ENCODE measurements at regions not wholly inside any gene's neighbourhood (a gene's known extent, or its start where the extent isn't known, plus 50 kb on each side); places are given as distances from the start of the nearest gene placed in this dataset.

DNA sequence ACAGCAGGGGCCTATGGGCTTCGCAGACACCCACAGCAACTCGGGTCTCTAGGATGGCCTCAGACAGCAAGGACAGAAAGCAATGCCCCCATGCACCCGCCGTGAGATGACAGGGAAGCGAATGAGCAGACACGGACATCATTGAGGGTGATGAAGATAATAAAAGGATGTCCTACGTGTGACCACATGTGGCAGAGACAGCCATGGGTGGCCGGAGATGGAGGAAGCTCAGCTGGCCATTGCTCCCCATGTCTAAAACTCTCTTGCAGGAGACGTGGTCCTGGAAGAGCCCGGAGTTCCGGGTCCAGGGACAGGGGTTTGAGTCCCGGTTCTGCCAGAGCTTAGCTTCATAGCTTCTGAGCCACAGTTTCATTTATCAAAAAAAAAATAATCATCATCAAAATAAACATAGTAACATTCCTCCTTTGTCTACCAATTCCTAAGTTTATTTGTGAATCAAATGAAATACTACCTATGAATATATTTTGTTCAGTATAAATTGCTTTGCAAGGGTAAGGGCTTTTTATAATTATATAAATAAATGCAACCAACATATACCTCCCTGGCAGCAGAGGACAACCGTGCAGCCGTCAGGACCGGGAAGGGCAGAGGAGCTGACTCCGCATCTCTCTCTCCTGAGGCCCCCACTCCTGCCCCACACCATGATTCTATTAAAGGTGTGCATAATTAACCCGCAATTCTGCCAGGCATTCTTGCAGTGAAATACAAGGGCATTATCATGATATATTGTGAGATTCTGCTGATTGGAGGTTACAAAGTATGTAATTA is 401.4 kb upstream of the MYT1L start:
- Histone ChIP-seq H3K27ac (no peak overlapping the region), H3K27me3 (no peaks in the 10 kb centered on the region), H3K36me3 (no peaks in the 10 kb centered on the region), H3K4me1 (no peaks in the 10 kb centered on the region), H3K4me3 (no peak overlapping the region), H3K9me3 (no peaks in the 10 kb centered on the region)
- TF ChIP-seq, protein P1, sequence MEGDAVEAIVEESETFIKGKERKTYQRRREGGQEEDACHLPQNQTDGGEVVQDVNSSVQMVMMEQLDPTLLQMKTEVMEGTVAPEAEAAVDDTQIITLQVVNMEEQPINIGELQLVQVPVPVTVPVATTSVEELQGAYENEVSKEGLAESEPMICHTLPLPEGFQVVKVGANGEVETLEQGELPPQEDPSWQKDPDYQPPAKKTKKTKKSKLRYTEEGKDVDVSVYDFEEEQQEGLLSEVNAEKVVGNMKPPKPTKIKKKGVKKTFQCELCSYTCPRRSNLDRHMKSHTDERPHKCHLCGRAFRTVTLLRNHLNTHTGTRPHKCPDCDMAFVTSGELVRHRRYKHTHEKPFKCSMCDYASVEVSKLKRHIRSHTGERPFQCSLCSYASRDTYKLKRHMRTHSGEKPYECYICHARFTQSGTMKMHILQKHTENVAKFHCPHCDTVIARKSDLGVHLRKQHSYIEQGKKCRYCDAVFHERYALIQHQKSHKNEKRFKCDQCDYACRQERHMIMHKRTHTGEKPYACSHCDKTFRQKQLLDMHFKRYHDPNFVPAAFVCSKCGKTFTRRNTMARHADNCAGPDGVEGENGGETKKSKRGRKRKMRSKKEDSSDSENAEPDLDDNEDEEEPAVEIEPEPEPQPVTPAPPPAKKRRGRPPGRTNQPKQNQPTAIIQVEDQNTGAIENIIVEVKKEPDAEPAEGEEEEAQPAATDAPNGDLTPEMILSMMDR (IDR thresholded peaks at IDR 0.05): no peak
- no peak for TF ChIP-seq POLR2A (IDR thresholded peaks at IDR 0.05)
- DNase-seq: no peak
- intact Hi-C loops (cut with DNase I; ENCODE audit: low total_unique reads): no loop called here

DNA sequence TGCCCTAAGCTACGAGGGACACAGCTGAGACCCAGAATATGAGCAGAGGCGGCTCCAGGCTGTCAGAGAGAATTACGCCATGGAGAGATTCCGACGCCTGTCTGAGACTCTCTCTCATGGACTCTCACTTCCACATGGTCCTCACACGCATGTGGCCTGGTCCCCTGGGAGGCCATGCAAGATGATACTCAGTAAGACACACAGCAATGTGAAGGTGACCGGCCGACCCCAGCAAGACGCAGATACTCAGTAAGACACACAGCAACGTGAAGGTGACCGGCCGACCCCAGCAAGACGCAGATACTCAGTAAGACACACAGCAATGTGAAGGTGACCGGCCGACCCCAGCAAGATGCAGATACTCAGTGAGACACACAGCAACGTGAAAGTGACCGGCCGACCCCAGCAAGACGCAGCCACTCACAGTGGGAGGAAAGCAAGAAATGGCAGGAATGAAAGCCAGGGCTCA is 400.8 kb upstream of the MYT1L start:
- no peaks in the 10 kb centered on the region for H3K27me3 ChIP-seq
- no peak for TF ChIP-seq POLR2A (IDR thresholded peaks at IDR 0.05)
- TF ChIP-seq, protein P1 (IDR thresholded peaks at IDR 0.05): no peak
- H3K36me3 ChIP-seq: no peaks in the 10 kb centered on the region
- no peaks in the 10 kb centered on the region for H3K4me1 ChIP-seq
- no peak for DNase-seq
- intact Hi-C loops (cut with DNase I; ENCODE audit: low total_unique reads): no loop called here
- H3K27ac ChIP-seq: no peak overlapping the region
- no peaks in the 10 kb centered on the region for H3K9me3 ChIP-seq
- H3K4me3 ChIP-seq: no peak overlapping the region

DNA sequence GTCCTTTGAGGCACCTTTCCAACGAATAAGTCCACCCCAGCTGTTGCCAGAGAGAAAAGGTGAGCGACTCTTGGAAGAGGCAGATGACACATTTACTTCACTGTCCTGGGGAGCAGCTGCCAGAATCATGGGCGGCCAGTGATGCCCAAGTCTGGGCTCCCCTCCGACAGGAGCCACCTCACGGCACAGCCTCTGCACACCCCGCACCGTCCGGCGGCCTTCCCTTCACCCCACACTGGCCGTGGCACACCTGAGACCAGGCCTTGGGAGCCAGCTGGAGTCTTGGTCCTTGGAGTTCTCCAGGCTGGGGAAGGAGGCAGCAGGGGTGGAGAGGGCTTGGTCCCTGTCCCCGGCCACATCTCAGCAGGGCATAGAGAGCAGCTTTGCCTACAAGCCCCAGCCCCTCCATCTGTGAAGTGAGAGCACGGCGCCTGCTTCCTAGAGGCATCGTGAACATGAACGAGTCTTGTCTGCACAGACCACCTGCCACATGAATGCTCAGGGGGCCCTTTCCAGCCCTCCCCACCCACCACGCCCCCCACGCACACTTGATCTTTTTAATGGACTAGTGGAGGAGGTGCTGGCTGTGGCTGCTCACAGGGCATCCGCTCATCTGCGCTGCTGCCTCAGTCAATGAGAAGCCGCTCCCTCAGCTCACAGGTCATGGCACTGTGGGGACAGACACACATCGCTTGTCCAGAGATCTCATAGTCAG is 400.2 kb upstream of the MYT1L start:
- no peak overlapping the region for H3K27ac ChIP-seq
- H3K9me3 ChIP-seq: no peaks in the 10 kb centered on the region
- DNase-seq: no peak
- H3K4me1 ChIP-seq: no peaks in the 10 kb centered on the region
- no peak overlapping the region for H3K4me3 ChIP-seq
- intact Hi-C loops (cut with DNase I; ENCODE audit: low total_unique reads): no loop called here
- H3K36me3 ChIP-seq: no peaks in the 10 kb centered on the region
- H3K27me3 ChIP-seq: no peaks in the 10 kb centered on the region
- TF ChIP-seq POLR2A (IDR thresholded peaks at IDR 0.05): no peak
- TF ChIP-seq, protein P1 (IDR thresholded peaks at IDR 0.05): no peak

DNA sequence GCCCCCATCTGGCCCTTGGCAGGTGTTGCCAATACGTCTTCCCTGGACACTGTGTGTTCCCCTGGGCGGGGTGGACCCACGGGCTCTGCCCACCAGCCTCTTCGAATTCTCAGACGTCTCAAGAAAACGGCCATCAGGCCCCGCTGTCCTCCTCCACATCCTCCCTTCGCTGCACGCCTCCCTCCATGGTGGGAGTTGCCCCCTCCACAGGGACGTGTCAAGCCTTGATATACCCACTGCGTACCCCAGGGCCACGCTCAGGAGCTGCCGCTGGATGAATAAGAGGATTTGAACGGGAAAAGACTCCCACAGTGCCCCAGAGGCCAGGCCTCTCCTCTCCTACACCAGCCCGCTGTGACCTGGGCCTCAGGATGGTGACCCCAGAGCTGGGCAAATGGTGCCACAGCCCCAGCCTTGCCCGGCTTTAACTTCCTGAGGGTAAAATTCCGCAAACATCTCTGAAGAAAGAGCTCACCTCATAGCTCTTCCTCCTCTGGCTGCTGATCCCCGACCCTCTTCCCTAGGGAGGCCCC is 399.3 kb upstream of the MYT1L start:
- DNase-seq: no peak
- no peak overlapping the region for H3K27ac ChIP-seq
- no peaks in the 10 kb centered on the region for H3K27me3 ChIP-seq
- H3K4me1 ChIP-seq: no peaks in the 10 kb centered on the region
- intact Hi-C loops (cut with DNase I; ENCODE audit: low total_unique reads): no loop called here
- H3K36me3 ChIP-seq: no peaks in the 10 kb centered on the region
- TF ChIP-seq, protein P1 (IDR thresholded peaks at IDR 0.05): no peak
- TF ChIP-seq POLR2A (IDR thresholded peaks at IDR 0.05): no peak
- H3K9me3 ChIP-seq: no peaks in the 10 kb centered on the region
- no peak overlapping the region for H3K4me3 ChIP-seq

DNA sequence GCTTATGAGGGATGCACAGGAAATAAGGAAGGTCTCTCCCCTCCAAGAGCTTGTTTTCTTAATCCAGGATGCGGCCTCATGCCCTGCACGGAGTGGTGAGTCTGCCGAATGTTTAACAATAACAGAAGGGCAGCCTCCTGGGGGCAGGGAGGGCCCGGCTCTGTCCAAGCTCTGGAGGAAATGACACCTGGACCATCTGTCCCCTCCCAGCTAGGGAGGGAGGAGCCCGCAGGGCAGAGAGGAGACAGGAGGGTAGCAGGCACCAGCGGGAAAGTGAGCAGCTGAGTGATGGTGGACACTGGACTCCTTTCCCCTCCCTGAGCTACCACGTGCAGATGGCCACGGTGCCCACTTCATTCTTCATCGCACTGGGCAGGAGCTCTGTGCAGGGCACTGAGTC is 398.2 kb upstream of the MYT1L start:
- no peaks in the 10 kb centered on the region for H3K4me1 ChIP-seq
- TF ChIP-seq, protein P1 (IDR thresholded peaks at IDR 0.05): no peak
- no peak for TF ChIP-seq POLR2A (IDR thresholded peaks at IDR 0.05)
- no peaks in the 10 kb centered on the region for H3K36me3 ChIP-seq
- DNase-seq: no peak
- no peaks in the 10 kb centered on the region for H3K27me3 ChIP-seq
- H3K4me3 ChIP-seq: no peak overlapping the region
- H3K27ac ChIP-seq: no peak overlapping the region
- intact Hi-C loops (cut with DNase I; ENCODE audit: low total_unique reads): no loop called here
- H3K9me3 ChIP-seq: no peaks in the 10 kb centered on the region

Data from uterus (tissue), 3 donors.